GM23248 (cell line): ENCODE measurements at regions not wholly inside any gene's neighbourhood (a gene's known extent, or its start where the extent isn't known, plus 50 kb on each side); places are given as distances from the start of the nearest gene placed in this dataset.
"Not testable (repeated sequence)": the region's sequence is repeated elsewhere in the genome, so short reads cannot be mapped to it uniquely, and the experiment has no call there.

Source experiments
- DNase-seq: peaks from one replicate; pipeline ENCODE4 v3.0.0-alpha.2; 2015
- H2AFZ ChIP-seq: fragments of 200-600 bp; sonication (generic); 2 replicates; pipeline ENCODE4 v1.6.1; 2016; ENCODE audit warnings: antibody characterized with exemption
- H3F3A ChIP-seq: fragments of 200-600 bp; sonication (generic); 2 replicates; pipeline ENCODE4 v1.6.1; 2016; ENCODE audit warnings: mild to moderate bottlenecking, antibody characterized with exemption, mixed run types; ENCODE audit not compliant: insufficient read depth
- H3K27ac ChIP-seq: fragments of 200-600 bp; sonication (generic); 2 replicates; pipeline ENCODE4 v1.5.1; 2016; ENCODE audit warnings: mild to moderate bottlenecking
- H3K27me3 ChIP-seq: fragments of 200-600 bp; sonication (generic); replicated peaks from 2 replicates; pipeline ENCODE4 v1.6.1; 2016; ENCODE audit warnings: mild to moderate bottlenecking; ENCODE audit not compliant: insufficient read depth
- H3K36me3 ChIP-seq: fragments of 200-600 bp; sonication (generic); 2 replicates; pipeline ENCODE4 v1.6.1; 2016; ENCODE audit warnings: low read depth, mild to moderate bottlenecking
- H3K4me1 ChIP-seq: fragments of 200-600 bp; sonication (generic); 2 replicates; pipeline ENCODE4 v1.6.1; 2016; ENCODE audit warnings: mild to moderate bottlenecking; ENCODE audit not compliant: insufficient read depth
- H3K4me2 ChIP-seq: fragments of 200-600 bp; sonication (generic); one replicate; pipeline ENCODE4 v1.6.1; 2016; ENCODE audit warnings: mild to moderate bottlenecking; ENCODE audit not compliant: unreplicated experiment
- H3K4me3 ChIP-seq: fragments of 200-600 bp; sonication (generic); 2 replicates; pipeline ENCODE4 v1.5.1; 2016; ENCODE audit warnings: mild to moderate bottlenecking
- H3K79me2 ChIP-seq: fragments of 200-600 bp; sonication (generic); 2 replicates; pipeline ENCODE4 v1.6.1; 2016; ENCODE audit warnings: mild to moderate bottlenecking; ENCODE audit not compliant: insufficient read depth
- H3K9ac ChIP-seq: fragments of 200-600 bp; sonication (generic); 2 replicates; pipeline ENCODE4 v1.6.1; 2016; ENCODE audit warnings: mild to moderate bottlenecking
- H3K9me2 ChIP-seq: fragments of 200-600 bp; sonication (generic); 2 replicates; pipeline ENCODE4 v1.6.1; 2016; ENCODE audit warnings: mixed run types, mild to moderate bottlenecking, moderate library complexity; ENCODE audit not compliant: insufficient read depth
- H3K9me3 ChIP-seq: fragments of 200-600 bp; sonication (generic); one replicate; pipeline ENCODE4 v1.6.1; 2017; ENCODE audit warnings: low read depth
- H4K20me1 ChIP-seq: fragments of 200-600 bp; sonication (generic); 2 replicates; pipeline ENCODE4 v1.6.0; 2016; ENCODE audit not compliant: insufficient read depth
- EZH2 ChIP-seq: fragments of 200-600 bp; sonication (generic); IDR thresholded peaks from 2 replicates; pipeline ENCODE4 v1.6.1; 2018; ENCODE audit warnings: antibody characterized with exemption, mild to moderate bottlenecking; ENCODE audit not compliant: insufficient read depth, poor library complexity, severe bottlenecking
- EZH2phosphoT487 ChIP-seq: fragments of 200-600 bp; sonication (generic); IDR thresholded peaks from 2 replicates; pipeline ENCODE4 v1.6.1; 2018; ENCODE audit warnings: antibody characterized with exemption, moderate library complexity, mild to moderate bottlenecking, low read depth; ENCODE audit not compliant: insufficient read depth
- WGBS, 2 experiments: methylation state at CpG; one replicate each; pipeline ENCODE4 v1.1.6; 2015 to 2017; ENCODE audit warnings: low lambda C conversion rate in 2 of 2, low coverage in 1 of 2; ENCODE audit errors: missing lambda C conversion rate in 2 of 2; 5-methylcytosine and 5-hydroxymethylcytosine counted together
- in situ Hi-C: fragments of 300-500 bp; cut with MboI; formaldehyde crosslinking; loops from 2 replicates; pipeline ENCODE4 v1.15.0; 2020

DNA sequence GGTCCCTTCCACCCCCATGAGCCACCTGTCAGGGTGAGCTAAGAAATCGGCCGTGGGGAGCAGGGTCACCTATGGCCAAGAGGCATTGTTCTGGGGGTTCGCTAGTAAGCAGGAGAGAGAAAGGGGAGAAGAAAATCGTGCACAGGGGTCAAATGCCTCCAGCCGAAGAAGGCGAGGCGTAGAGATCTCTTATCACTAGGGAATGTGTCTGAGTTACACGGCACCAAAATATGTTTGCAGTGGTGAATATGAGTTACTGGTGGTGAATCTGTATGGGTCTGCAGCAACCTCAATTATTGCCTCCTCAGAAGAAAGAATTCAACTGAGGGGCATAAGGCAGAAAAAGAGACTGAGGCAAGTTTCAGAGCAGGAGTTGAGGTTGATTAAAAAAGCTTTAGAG is 54.2 kb upstream of the RABGAP1L start:
- H3F3A ChIP-seq, result no peaks in the 10 kb centered on the region
- no peaks in the 10 kb centered on the region for H3K4me1 ChIP-seq
- no peak overlapping the region for H3K4me2 ChIP-seq
- H3K9me3 ChIP-seq, result no peaks in the 10 kb centered on the region
- 63 to 74% methylated on average over 8 of the region's 8 CpGs for WGBS, 2 experiments
- H2AFZ ChIP-seq, result no peak overlapping the region
- H4K20me1 ChIP-seq, result no peaks in the 10 kb centered on the region
- in situ Hi-C loops, result no loop called here
- H3K36me3 ChIP-seq, result no peaks in the 10 kb centered on the region
- no peak for DNase-seq
- no peak overlapping the region for H3K27ac ChIP-seq
- no peaks in the 10 kb centered on the region for H3K79me2 ChIP-seq
- H3K4me3 ChIP-seq, result no peak overlapping the region
- TF ChIP-seq EZH2phosphoT487 (no peak), EZH2 (no peak)
- no peak overlapping the region for H3K9ac ChIP-seq
- H3K27me3 ChIP-seq, result peaks cover 4% of the 10 kb centered on the region; the same call in 1 of the 2 replicates
- no peaks in the 10 kb centered on the region for H3K9me2 ChIP-seq

DNA sequence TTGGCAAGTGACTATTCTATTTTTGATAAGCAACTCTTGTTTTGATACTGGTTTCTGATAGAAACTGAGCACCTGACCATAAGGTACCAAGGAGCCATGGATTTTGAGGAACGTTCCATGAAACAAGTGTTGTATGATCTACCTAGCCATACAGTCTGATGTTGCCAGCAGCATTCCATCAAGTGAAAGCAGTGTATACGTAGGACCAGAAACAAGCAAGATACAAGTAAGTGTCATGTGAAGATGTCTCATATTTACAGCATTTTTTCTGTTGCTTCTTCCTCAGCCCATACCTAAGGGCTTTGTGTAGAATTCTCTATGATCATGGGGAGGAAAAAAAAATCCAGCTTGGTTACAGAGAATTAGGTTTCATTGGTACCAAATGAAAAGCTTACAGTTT is 55.6 kb upstream of the RABGAP1L start:
- H3K27ac ChIP-seq, result no peak overlapping the region
- no peaks in the 10 kb centered on the region for H3F3A ChIP-seq
- no peak for DNase-seq
- H3K27me3 ChIP-seq, result peaks cover 2% of the 10 kb centered on the region; the same call in 1 of the 2 replicates
- 36 to 48% methylated on average over 2 of the region's 2 CpGs for WGBS, 2 experiments
- no peaks in the 10 kb centered on the region for H3K4me1 ChIP-seq
- TF ChIP-seq EZH2 (no peak), EZH2phosphoT487 (no peak)
- no peaks in the 10 kb centered on the region for H3K9me3 ChIP-seq
- H3K4me2 ChIP-seq, result no peak overlapping the region
- H3K36me3 ChIP-seq, result no peaks in the 10 kb centered on the region
- no peak overlapping the region for H3K4me3 ChIP-seq
- H3K9me2 ChIP-seq, result no peaks in the 10 kb centered on the region
- H3K79me2 ChIP-seq, result no peaks in the 10 kb centered on the region
- no peak overlapping the region for H3K9ac ChIP-seq
- in situ Hi-C loops, result no loop called here
- no peak overlapping the region for H2AFZ ChIP-seq
- no peaks in the 10 kb centered on the region for H4K20me1 ChIP-seq

DNA sequence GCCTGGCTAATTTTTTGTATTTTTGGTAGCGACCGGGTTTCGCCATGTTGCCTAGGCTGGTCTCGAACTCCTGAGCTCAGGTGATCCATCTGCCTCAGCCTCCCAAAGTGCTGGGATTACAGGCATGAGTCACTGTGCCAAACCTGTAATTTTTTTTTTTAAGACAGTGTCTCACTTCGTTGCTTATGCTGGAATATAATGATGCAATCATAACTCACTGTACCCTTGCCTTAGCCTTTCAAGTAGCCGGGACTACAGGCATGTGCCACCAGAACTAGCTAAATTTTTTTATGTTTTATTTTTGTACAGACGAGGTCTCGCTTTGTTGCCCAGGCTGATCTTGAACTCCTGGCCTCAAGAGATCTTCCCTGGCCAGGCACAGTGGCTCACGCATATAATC is 57.3 kb upstream of the RABGAP1L start:
- 68 to 74% methylated on average over 9 of the region's 9 CpGs for WGBS, 2 experiments
- H3K27ac ChIP-seq, H3F3A ChIP-seq, H4K20me1 ChIP-seq, H3K9ac ChIP-seq, H2AFZ ChIP-seq, H3K36me3 ChIP-seq, H3K27me3 ChIP-seq, H3K9me2 ChIP-seq, DNase-seq, H3K9me3 ChIP-seq, H3K79me2 ChIP-seq, H3K4me2 ChIP-seq, H3K4me3 ChIP-seq, H3K4me1 ChIP-seq, in situ Hi-C loops: not testable (repeated sequence)

DNA sequence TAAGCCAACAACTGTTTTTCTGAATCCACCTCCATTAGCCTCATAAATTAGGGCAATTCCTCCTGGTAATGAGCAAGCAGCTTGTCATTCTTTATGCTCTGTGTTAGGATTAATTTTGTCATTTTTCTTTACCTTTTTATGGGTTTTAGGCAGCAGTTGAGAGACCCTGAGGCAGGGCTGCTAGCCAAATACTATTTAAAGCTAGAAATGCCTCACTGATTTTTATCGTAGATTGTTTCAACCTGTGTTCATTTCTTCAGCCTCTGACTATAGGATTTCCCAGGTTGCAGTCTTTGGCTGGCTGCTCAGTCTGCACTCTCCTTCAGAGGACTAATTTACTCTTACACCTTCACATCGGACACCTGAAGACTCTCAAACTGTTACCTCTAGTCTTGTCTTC is 61.9 kb upstream of the RABGAP1L start:
- Histone ChIP-seq H3K27me3 (peaks cover 7% of the 10 kb centered on the region; the same call in 1 of the 2 replicates), H3K4me3 (no peak overlapping the region), H3K27ac (no peak overlapping the region), H3K9me3 (no peaks in the 10 kb centered on the region), H3F3A (no peaks in the 10 kb centered on the region), H3K9me2 (no peaks in the 10 kb centered on the region), H3K79me2 (no peaks in the 10 kb centered on the region), H4K20me1 (no peaks in the 10 kb centered on the region), H3K4me1 (no peaks in the 10 kb centered on the region), H3K36me3 (no peaks in the 10 kb centered on the region), H3K9ac (no peak overlapping the region), H3K4me2 (no peak overlapping the region), H2AFZ (no peak overlapping the region)
- WGBS, 2 experiments, result 18 to 24% methylated on average over 2 of the region's 2 CpGs
- TF ChIP-seq EZH2phosphoT487 (no peak), EZH2 (no peak)
- DNase-seq, result no peak
- in situ Hi-C loops, result loop anchor here (10.0 kb wide), 1 partner anchor 117 kb away; no protein-coding TSS in a partner anchor

DNA sequence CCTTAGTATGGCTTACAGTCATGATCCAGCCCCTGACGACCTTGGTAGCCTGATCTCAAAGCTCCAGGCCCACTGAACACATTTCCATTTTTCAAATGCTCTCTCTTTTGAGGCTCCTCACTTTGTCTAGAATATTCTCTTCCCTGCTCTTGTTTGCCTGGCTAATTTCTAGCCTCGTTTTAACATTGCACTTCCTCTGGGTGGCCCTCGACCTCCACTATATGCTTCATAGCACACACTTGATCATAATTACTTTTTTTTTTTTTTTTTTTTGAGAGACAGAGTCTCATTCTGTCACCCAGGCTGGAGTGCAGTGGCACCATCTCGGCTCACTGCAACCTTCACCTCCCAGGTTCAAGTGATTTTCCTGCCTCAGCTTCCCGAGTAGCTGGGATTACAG is 65.5 kb upstream of the RABGAP1L start:
- in situ Hi-C loops, result loop anchor here (10.0 kb wide), 1 partner anchor 121 kb away; no protein-coding TSS in a partner anchor

More for the DNA sequence above, 65.5 kb upstream of the RABGAP1L start:
- H3K4me1 ChIP-seq, H3K4me2 ChIP-seq, H3K9me3 ChIP-seq, H3K27ac ChIP-seq, H3F3A ChIP-seq, H3K36me3 ChIP-seq, H4K20me1 ChIP-seq, H3K4me3 ChIP-seq, H3K79me2 ChIP-seq, H2AFZ ChIP-seq, H3K9ac ChIP-seq, H3K9me2 ChIP-seq: not testable (repeated sequence)
- peaks cover 12% of the 10 kb centered on the region; the same call in 1 of the 2 replicates for H3K27me3 ChIP-seq
- peak; percentile 14 for DNase-seq
- 29 to 33% methylated on average over 5 of the region's 5 CpGs for WGBS, 2 experiments
